ENCODE measurements at regions not wholly inside any gene's neighbourhood (a gene's known extent, or its start where the extent isn't known, plus 50 kb on each side); places are given as distances from the start of the nearest gene placed in this dataset.

DNA sequence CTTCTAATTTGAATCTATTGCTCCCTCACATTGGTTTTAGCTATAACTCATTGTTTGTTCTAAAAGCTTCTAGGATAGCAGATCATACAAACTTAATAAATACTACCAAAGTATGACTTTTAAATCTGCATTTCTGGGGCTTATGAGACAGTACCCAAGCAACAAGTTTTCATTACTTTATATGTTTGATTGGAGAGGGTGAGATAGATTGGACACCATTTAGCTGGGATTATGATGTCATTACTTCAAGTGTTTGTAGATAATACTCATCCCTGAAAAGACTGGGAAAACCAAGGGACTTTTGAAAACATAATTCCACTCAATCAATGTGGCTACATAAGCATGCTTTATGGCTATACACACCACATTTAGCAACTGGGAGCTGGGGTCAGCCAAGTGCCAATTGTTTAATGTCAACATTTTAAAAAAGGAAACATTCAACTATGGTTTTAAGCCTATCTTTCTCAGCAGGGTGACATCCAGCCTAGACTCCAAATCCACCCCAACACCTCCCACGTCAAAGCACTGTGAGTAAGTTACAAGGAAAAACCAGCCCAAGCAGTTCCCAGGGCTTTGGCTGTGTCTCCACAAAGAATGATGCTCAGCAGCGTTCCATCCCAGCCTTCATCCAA lies 119.9 kb downstream of the ETAA1 start:
- H3K4me1 ChIP-seq = no peaks in the 10 kb centered on the region
- intact Hi-C loops (cut with DNase I) = no loop called here
- no peaks in the 10 kb centered on the region for H3K36me3 ChIP-seq
- H3K27ac ChIP-seq = peak overlapping the region in 1 of 10 donors; percentile 68
- no peaks in the 10 kb centered on the region for H3K27me3 ChIP-seq
- DNase-seq (no peak), ATAC-seq (peak in 1 of 8 donors; percentile 22)
- WGBS, 2 donors = 58 to 69% methylated on average over 2 of the region's 2 CpGs
- no peaks in the 10 kb centered on the region for H3K9me3 ChIP-seq
- TF ChIP-seq, protein P1, sequence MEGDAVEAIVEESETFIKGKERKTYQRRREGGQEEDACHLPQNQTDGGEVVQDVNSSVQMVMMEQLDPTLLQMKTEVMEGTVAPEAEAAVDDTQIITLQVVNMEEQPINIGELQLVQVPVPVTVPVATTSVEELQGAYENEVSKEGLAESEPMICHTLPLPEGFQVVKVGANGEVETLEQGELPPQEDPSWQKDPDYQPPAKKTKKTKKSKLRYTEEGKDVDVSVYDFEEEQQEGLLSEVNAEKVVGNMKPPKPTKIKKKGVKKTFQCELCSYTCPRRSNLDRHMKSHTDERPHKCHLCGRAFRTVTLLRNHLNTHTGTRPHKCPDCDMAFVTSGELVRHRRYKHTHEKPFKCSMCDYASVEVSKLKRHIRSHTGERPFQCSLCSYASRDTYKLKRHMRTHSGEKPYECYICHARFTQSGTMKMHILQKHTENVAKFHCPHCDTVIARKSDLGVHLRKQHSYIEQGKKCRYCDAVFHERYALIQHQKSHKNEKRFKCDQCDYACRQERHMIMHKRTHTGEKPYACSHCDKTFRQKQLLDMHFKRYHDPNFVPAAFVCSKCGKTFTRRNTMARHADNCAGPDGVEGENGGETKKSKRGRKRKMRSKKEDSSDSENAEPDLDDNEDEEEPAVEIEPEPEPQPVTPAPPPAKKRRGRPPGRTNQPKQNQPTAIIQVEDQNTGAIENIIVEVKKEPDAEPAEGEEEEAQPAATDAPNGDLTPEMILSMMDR (IDR thresholded peaks at IDR 0.05) = no peak
- no peak overlapping the region for H3K4me3 ChIP-seq

DNA sequence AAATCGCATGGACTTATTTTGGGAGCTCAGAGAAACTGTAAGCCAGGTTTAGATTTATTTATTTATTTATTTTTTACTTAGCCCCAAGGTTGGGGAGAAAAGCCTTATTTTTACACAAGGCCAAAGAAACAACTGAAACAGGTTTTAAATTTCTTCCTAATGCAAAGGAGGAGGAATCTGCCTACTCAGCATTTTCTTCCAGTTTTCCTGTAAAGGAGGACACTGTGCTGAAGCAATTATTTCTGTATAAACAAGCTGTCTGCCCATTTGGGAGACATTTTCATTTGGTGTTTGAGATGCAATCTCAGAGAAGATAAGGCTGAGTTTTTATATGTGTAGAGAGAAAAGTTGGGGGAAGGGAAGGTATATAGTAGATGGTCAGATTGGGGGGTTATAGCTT lies 125.0 kb downstream of the ETAA1 start:
- no peaks in the 10 kb centered on the region for H3K4me1 ChIP-seq
- H3K36me3 ChIP-seq = no peaks in the 10 kb centered on the region
- H3K4me3 ChIP-seq = no peak overlapping the region
- no peaks in the 10 kb centered on the region for H3K9me3 ChIP-seq
- 87 to 92% methylated on average over 1 of the region's 1 CpG for WGBS, 2 donors
- TF ChIP-seq, protein P1 (IDR thresholded peaks at IDR 0.05) = no peak
- H3K27ac ChIP-seq = peak overlapping the region in 1 of 10 donors; percentile 37
- intact Hi-C loops (cut with DNase I) = no loop called here
- DNase-seq = no peak
- H3K27me3 ChIP-seq = no peaks in the 10 kb centered on the region
- ATAC-seq = no peak

DNA sequence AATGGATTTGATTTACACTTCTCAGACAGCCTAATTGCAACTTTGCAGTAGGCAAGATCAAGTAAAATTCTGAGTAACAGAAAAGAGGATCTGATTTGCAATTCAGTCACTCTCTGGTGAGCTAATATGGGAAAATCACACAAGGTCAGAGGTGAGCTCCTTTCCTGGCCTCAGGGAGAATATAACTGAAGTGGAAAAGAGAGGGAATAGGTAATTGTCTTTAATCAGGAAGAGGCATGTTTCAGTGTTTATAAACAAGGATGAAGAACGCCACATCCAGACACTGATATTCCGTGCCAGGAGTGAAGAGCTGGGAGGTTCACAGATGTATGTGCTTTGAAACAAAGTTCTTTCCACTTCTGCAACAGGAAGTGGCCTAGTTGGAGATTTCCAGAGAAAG lies 127.1 kb downstream of the ETAA1 start:
- Histone ChIP-seq H3K27me3 (no peaks in the 10 kb centered on the region), H3K4me3 (no peak overlapping the region), H3K9me3 (no peaks in the 10 kb centered on the region), H3K4me1 (no peaks in the 10 kb centered on the region), H3K27ac (peak overlapping the region in 2 of 10 donors; percentile 61 to 66), H3K36me3 (no peaks in the 10 kb centered on the region)
- TF ChIP-seq, protein P1 (IDR thresholded peaks at IDR 0.05) = no peak
- 75 to 83% methylated on average over 2 of the region's 2 CpGs for WGBS, 2 donors
- intact Hi-C loops (cut with DNase I) = no loop called here
- no peak for ATAC-seq
- no peak for DNase-seq

DNA sequence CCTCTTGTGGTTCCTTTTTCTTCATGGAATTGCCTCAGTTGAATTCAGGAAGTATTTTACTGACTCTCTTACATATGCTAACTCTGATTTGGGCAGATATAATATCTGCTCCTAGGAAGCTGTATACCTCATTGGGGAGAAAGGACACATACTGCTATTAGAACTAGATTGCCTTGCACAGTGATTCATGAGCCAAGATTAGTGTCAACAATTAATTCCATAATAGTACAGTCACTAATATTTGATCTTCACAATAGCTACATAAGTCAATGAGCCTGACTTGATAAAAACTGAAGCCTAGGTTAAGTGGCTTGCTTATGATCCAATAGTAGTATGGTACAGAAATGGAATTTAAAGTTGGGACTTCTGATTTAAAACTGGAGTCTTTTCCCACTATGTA lies 127.6 kb downstream of the ETAA1 start:
- H3K9me3 ChIP-seq = no peaks in the 10 kb centered on the region
- no peaks in the 10 kb centered on the region for H3K27me3 ChIP-seq
- H3K4me1 ChIP-seq = no peaks in the 10 kb centered on the region
- H3K36me3 ChIP-seq = no peaks in the 10 kb centered on the region
- H3K27ac ChIP-seq = peak overlapping the region in 2 of 10 donors; percentile 61 to 66
- intact Hi-C loops (cut with DNase I) = no loop called here
- DNase-seq (no peak), ATAC-seq (no peak)
- no peak overlapping the region for H3K4me3 ChIP-seq
- TF ChIP-seq, protein P1 (IDR thresholded peaks at IDR 0.05) = no peak

All from heart right ventricle (tissue), 16 donors.